ENCODE measurements at regions not wholly inside any gene's neighbourhood (a gene's known extent, or its start where the extent isn't known, plus 50 kb on each side); places are given as distances from the start of the nearest gene placed in this dataset.

DNA sequence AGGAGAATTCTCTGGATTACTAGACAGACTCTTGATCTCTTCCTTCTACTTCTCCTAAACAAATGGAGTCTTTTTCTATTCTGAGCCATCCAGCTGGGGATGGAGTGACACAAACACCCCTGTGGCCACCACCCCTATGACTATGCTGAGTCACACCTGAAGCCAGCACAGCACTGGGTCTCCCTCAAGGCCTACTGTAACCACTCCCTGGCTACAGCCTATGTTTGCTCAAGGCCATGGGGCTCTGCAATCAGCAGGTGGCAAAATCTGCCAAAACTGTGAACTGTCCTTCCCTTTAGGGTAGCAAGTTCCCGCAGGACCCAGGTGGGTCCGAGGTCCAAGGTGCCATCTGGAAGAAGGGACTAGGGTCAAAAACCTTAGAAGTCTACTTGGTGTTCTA is 132.3 kb downstream of the TINAG start:
- Histone ChIP-seq H3K27me3 (ENCODE audit: control insufficient read depth, insufficient read depth, low read length) (no peaks in the 10 kb centered on the region), H3K9me3 (replicated peaks; ENCODE audit: control insufficient read depth, low read depth, low read length) (no peaks in the 10 kb centered on the region), H3K27ac (ENCODE audit: low read length) (no peak overlapping the region), H3K4me1 (ENCODE audit: control insufficient read depth, insufficient read depth, low read length) (no peaks in the 10 kb centered on the region), H3K4me3 (ENCODE audit: low read length) (no peak overlapping the region), H3K36me3 (ENCODE audit: control insufficient read depth, insufficient read depth, low read length) (no peaks in the 10 kb centered on the region)
- DNase-seq, result no peak
- WGBS (ENCODE audit: insufficient coverage), result 94% methylated on average over 2 of the region's 2 CpGs

DNA sequence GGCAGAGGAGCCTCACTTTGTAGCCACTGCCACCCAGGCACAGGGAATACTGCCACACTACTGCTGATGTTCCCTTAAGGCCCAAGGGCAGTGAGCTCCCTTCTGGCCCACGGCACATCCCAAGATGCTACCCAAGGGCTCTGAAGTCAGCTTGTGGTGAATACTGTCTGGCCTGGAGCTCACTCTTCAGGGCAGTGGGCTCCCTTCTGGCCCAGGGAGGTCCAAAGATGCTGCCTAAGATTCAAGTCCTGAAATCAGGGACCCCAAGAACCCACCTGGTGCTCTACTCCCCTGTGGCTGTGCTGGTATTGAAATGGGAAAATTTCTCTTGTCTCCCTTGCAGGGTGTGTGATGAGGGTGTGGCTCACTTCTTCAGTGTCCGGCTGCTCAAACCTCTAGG is 132.8 kb downstream of the TINAG start:
- Histone ChIP-seq H3K9me3 (replicated peaks; ENCODE audit: control insufficient read depth, low read depth, low read length) (no peaks in the 10 kb centered on the region), H3K27me3 (ENCODE audit: control insufficient read depth, insufficient read depth, low read length) (no peaks in the 10 kb centered on the region), H3K27ac (ENCODE audit: low read length) (no peak overlapping the region), H3K4me1 (ENCODE audit: control insufficient read depth, insufficient read depth, low read length) (no peaks in the 10 kb centered on the region), H3K4me3 (ENCODE audit: low read length) (no peak overlapping the region), H3K36me3 (ENCODE audit: control insufficient read depth, insufficient read depth, low read length) (no peaks in the 10 kb centered on the region)
- 93% methylated on average over 1 of the region's 2 CpGs for WGBS (ENCODE audit: insufficient coverage)
- DNase-seq, result no peak

DNA sequence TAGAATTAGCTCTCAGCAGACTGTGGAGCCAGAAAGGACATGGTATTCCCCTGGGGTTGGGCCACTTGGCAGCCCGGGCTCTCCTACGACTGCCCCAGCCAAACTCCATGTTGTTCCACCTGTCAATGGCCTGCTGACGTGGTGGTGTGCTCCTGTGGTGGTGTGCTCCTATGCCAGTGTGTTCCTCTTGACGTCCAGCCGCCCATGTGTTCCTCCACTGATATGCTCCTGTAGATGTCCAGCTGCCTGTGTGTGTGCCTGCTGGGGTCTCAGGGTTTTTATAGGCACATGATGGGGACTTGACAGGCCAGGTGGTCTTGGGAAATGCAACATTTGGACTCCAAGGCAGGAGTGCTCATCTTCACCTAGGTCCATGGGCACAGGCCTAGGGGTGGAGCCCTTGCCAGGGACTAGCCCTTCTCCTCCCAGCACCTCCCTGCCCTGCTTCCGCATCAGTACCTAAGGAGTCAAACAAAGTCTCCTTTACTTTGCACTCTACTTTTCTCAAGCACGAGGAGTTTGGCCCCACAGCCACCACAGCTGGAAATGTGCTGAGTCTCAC is 133.5 kb downstream of the TINAG start:
- DNase-seq, result no peak
- Histone ChIP-seq H3K4me3 (ENCODE audit: low read length) (no peak overlapping the region), H3K4me1 (ENCODE audit: control insufficient read depth, insufficient read depth, low read length) (no peaks in the 10 kb centered on the region), H3K27me3 (ENCODE audit: control insufficient read depth, insufficient read depth, low read length) (no peaks in the 10 kb centered on the region), H3K9me3 (replicated peaks; ENCODE audit: control insufficient read depth, low read depth, low read length) (no peaks in the 10 kb centered on the region), H3K27ac (ENCODE audit: low read length) (no peak overlapping the region), H3K36me3 (ENCODE audit: control insufficient read depth, insufficient read depth, low read length) (no peaks in the 10 kb centered on the region)
- 95% methylated on average over 6 of the region's 7 CpGs for WGBS (ENCODE audit: insufficient coverage)

DNA sequence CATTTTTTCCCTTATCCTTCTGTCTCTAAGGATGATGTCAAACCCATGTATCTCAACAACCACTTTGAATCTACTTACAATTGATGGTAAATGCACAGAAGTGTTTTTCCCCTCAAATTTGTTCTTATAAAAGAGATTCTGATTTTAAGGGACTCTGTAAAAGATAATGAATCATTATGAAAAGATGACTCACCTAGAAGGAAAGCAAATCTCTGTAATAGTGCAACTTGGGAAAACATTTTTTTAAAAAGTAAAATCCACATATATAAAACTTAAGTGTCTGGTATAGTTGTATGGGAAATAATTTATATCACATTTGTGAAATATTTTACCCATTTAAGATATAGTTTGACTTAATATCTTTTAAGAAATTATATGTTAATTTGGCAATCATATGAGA is 137.0 kb downstream of the TINAG start:
- no peak for DNase-seq
- Histone ChIP-seq H3K36me3 (ENCODE audit: control insufficient read depth, insufficient read depth, low read length) (no peaks in the 10 kb centered on the region), H3K4me1 (ENCODE audit: control insufficient read depth, insufficient read depth, low read length) (no peaks in the 10 kb centered on the region), H3K9me3 (replicated peaks; ENCODE audit: control insufficient read depth, low read depth, low read length) (no peaks in the 10 kb centered on the region), H3K27ac (ENCODE audit: low read length) (no peak overlapping the region), H3K4me3 (ENCODE audit: low read length) (no peak overlapping the region), H3K27me3 (ENCODE audit: control insufficient read depth, insufficient read depth, low read length) (no peaks in the 10 kb centered on the region)

GRCh38 chr6:54448617-54449016 is 140.4 kb downstream of the TINAG start:
- no CpG with 5 or more reads among the region's 4 CpGs for WGBS (ENCODE audit: insufficient coverage)
- Histone ChIP-seq H3K36me3 (ENCODE audit: control insufficient read depth, insufficient read depth, low read length) (no peaks in the 10 kb centered on the region), H3K9me3 (replicated peaks; ENCODE audit: control insufficient read depth, low read depth, low read length) (no peaks in the 10 kb centered on the region), H3K4me1 (ENCODE audit: control insufficient read depth, insufficient read depth, low read length) (no peaks in the 10 kb centered on the region), H3K27me3 (ENCODE audit: control insufficient read depth, insufficient read depth, low read length) (no peaks in the 10 kb centered on the region), H3K4me3 (ENCODE audit: low read length) (no peak overlapping the region), H3K27ac (ENCODE audit: low read length) (no peak overlapping the region)
- DNase-seq, result no peak

GRCh38 chr6:54451516-54451915 is 143.3 kb downstream of the TINAG start:
- Histone ChIP-seq H3K27ac (ENCODE audit: low read length) (no peak overlapping the region), H3K4me1 (ENCODE audit: control insufficient read depth, insufficient read depth, low read length) (no peaks in the 10 kb centered on the region), H3K4me3 (ENCODE audit: low read length) (no peak overlapping the region), H3K9me3 (replicated peaks; ENCODE audit: control insufficient read depth, low read depth, low read length) (no peaks in the 10 kb centered on the region), H3K27me3 (ENCODE audit: control insufficient read depth, insufficient read depth, low read length) (no peaks in the 10 kb centered on the region), H3K36me3 (ENCODE audit: control insufficient read depth, insufficient read depth, low read length) (no peaks in the 10 kb centered on the region)
- no peak for DNase-seq

DNA sequence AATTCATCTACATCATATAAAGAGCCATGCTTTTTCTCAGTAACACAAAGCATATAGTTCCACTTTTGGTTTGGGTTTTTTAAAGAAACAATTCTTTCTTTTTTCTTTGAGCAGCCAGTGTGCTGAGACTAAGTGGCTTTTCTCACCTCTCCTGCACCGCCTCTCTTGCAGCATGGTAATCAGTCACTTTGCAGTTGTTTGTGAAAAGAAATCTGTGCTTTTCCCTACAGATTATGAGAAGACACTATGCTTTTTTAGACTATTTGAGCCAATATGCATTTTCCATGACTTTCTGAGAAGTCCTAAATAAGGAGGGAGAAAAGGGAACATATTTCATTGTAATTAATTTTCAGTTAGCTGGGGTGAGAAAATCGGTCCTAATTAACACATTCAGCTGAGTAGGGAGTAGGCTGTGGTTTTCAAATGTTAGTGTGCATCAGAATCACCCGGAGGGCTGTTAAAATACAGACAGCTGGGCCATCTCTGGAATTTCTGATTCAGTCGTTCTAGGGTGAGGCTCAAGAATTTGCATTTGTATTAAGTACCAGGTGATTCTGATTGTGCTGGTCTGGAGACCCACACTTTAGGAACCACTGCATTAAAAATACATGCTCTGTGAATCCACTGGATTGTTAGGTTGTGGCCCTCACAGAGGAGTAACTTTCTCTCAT is 155.2 kb downstream of the TINAG start:
- no peaks in the 10 kb centered on the region for H3K4me1 ChIP-seq (ENCODE audit: control insufficient read depth, insufficient read depth, low read length)
- no peaks in the 10 kb centered on the region for H3K9me3 ChIP-seq (replicated peaks; ENCODE audit: control insufficient read depth, low read depth, low read length)
- no peaks in the 10 kb centered on the region for H3K36me3 ChIP-seq (ENCODE audit: control insufficient read depth, insufficient read depth, low read length)
- no peak for DNase-seq
- no peak overlapping the region for H3K27ac ChIP-seq (ENCODE audit: low read length)
- no peak overlapping the region for H3K4me3 ChIP-seq (ENCODE audit: low read length)
- WGBS (ENCODE audit: insufficient coverage), result 33% methylated on average over 2 of the region's 4 CpGs
- H3K27me3 ChIP-seq (ENCODE audit: control insufficient read depth, insufficient read depth, low read length), result no peaks in the 10 kb centered on the region

GRCh38 chr6:54465649-54466300 is 157.5 kb downstream of the TINAG start:
- no peak for DNase-seq
- Histone ChIP-seq H3K4me1 (ENCODE audit: control insufficient read depth, insufficient read depth, low read length) (no peaks in the 10 kb centered on the region), H3K9me3 (replicated peaks; ENCODE audit: control insufficient read depth, low read depth, low read length) (no peaks in the 10 kb centered on the region), H3K36me3 (ENCODE audit: control insufficient read depth, insufficient read depth, low read length) (no peaks in the 10 kb centered on the region), H3K4me3 (ENCODE audit: low read length) (no peak overlapping the region), H3K27me3 (ENCODE audit: control insufficient read depth, insufficient read depth, low read length) (no peaks in the 10 kb centered on the region), H3K27ac (ENCODE audit: low read length) (no peak overlapping the region)
- 50% methylated on average over 1 of the region's 3 CpGs for WGBS (ENCODE audit: insufficient coverage)

- H3K36me3 ChIP-seq (ENCODE audit: control insufficient read depth, insufficient read depth, low read length), result no peaks in the 10 kb centered on the region
- WGBS (ENCODE audit: insufficient coverage), result no CpG with 5 or more reads among the region's 1 CpG
These were observed 159.1 kb downstream of the TINAG start for GRCh38 chr6:54467384-54467783.

GRCh38 chr6:54473328-54473727 is 165.1 kb downstream of the TINAG start:
- H3K9me3 ChIP-seq (replicated peaks; ENCODE audit: control insufficient read depth, low read depth, low read length), result no peaks in the 10 kb centered on the region
- no peak overlapping the region for H3K27ac ChIP-seq (ENCODE audit: low read length)
- no peak for DNase-seq
- no peak overlapping the region for H3K4me3 ChIP-seq (ENCODE audit: low read length)
- H3K36me3 ChIP-seq (ENCODE audit: control insufficient read depth, insufficient read depth, low read length), result no peaks in the 10 kb centered on the region
- no peaks in the 10 kb centered on the region for H3K27me3 ChIP-seq (ENCODE audit: control insufficient read depth, insufficient read depth, low read length)
- no peaks in the 10 kb centered on the region for H3K4me1 ChIP-seq (ENCODE audit: control insufficient read depth, insufficient read depth, low read length)
- WGBS (ENCODE audit: insufficient coverage), result no CpG with 5 or more reads among the region's 4 CpGs

More at GRCh38 chr6:54467384-54467783, 159.1 kb downstream of the TINAG start:
- H3K4me3 ChIP-seq (ENCODE audit: low read length), result no peak overlapping the region
- DNase-seq, result no peak
- no peaks in the 10 kb centered on the region for H3K27me3 ChIP-seq (ENCODE audit: control insufficient read depth, insufficient read depth, low read length)
- H3K27ac ChIP-seq (ENCODE audit: low read length), result no peak overlapping the region
- no peaks in the 10 kb centered on the region for H3K9me3 ChIP-seq (replicated peaks; ENCODE audit: control insufficient read depth, low read depth, low read length)
- H3K4me1 ChIP-seq (ENCODE audit: control insufficient read depth, insufficient read depth, low read length), result no peaks in the 10 kb centered on the region
